ENCODE measurements at regions not wholly inside any gene's neighbourhood (a gene's known extent, or its start where the extent isn't known, plus 50 kb on each side); places are given as distances from the start of the nearest gene placed in this dataset.
"Not testable (repeated sequence)": the region's sequence is repeated elsewhere in the genome, so short reads cannot be mapped to it uniquely, and the experiment has no call there.

GRCh38 chr7:16130111-16131110, 290.9 kb downstream of the CRPPA start:
- no peak for DNase-seq

- DNase-seq: no peak
Measured at GRCh38 chr7:16129431-16130110, 291.8 kb downstream of the CRPPA start.

DNA sequence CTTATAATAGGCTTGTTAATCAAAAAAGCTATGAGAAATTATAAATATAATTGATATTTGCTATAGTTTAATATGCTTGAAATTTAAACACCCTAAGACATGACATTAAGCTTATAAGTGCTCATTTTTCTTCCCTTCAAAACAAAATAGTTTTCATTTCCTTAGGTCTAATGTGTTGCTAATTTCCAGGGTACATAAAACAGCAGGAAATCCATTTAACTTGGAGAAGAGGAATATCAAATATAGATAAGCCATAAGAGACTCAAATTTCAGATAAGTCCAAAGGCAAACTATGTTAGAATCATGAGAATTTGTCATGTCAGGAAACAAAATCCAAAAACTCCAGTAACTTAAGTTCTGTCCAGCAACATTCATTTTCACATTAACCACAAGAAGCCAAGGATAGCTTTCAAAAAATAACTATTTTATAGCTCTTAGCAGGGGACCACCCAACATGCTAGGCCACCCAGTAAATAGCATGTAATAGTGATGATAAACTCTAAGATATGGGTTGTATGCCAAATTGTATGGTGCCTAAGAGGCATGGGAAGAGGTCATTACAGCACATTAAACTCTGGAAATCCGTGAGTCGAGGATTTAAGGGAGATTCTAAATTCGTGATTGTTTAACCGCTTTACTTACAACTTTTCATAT, 298.1 kb downstream of the CRPPA start:
- DNase-seq: no peak

- DNase-seq: no peak
Measured at GRCh38 chr7:16121876-16122390, 299.4 kb downstream of the CRPPA start.

DNA sequence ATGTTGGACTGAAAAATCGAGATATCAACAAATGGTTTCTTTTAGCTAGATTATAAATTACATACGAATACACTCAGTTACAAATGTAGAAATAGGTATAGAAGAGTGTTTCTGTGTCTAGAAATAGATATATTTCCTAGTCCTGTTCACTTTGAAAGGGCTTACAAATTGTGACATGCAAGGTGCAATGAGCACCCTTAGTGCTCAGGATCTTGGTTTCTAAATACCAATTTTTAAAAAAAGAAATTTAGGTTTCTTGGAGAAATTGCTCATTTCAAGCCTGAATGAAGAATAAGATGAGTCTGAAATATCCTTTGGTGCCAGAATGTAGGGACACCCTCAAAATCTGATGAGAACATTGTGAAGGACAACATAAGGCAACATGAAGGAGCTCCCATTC, 306.0 kb downstream of the CRPPA start:
- DNase-seq: no peak

GRCh38 chr7:16114633-16115032, 306.7 kb downstream of the CRPPA start:
- DNase-seq: no peak

GRCh38 chr7:16114071-16114470, 307.3 kb downstream of the CRPPA start:
- DNase-seq: no peak

DNA sequence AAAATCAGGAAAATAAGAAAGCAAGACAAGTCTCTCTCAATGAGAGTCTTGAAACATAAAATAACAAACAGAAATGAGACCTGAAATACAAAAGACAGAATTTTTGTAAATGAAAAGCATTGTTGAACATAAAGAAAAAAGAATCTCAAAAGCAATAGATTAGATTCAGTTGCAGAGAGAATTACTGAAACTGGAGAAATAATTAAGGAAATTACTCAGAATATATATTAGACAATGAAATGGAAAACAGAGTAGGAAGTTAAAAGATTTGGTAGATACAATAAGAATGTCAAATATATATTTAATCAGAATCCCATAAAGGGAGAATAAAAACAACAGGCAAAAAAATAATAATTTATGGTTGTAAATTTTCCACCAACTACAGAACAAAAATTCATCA, 308.3 kb downstream of the CRPPA start:
- no peak for DNase-seq

DNA sequence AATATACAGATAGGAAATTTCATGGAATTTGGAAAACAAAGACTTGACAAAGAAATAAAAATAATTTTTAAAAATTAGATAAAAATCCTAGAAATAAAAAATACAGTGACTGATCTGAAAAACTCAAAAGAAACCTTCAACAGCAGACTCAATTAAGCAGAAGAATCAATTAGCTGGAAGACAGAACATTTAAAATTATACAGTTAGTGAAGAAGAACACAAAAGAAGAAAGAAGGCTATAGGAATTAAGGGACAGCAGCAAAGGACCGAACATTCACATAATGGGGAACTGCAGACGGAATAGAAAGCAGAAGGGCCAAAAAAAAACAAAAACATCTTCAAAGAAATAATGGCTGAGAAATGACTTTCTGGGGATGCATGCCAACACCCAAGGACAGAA, 314.5 kb downstream of the CRPPA start:
- DNase-seq: no peak

DNA sequence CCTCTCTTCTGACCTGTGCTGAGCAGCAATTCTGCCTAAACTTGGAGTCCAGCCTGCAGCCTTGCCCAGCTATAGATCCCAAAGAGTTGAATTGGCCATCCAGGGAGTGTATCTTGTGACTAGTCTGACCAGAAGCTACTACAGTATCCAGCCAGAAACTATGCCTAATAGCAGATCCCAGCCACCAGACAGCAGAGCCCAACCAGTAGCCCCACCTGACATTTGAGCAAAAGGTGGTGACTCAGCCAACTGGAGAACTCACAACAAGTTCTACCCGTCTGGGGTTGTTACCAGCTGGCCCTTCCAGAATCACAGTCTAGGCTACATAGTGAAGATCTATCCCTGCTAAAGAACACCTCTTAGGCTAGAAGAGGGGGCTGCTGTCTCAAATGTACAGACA, 315.0 kb downstream of the CRPPA start:
- DNase-seq: no peak

GRCh38 chr7:16099302-16099849, 322.0 kb downstream of the CRPPA start:
- DNase-seq: no peak

DNA sequence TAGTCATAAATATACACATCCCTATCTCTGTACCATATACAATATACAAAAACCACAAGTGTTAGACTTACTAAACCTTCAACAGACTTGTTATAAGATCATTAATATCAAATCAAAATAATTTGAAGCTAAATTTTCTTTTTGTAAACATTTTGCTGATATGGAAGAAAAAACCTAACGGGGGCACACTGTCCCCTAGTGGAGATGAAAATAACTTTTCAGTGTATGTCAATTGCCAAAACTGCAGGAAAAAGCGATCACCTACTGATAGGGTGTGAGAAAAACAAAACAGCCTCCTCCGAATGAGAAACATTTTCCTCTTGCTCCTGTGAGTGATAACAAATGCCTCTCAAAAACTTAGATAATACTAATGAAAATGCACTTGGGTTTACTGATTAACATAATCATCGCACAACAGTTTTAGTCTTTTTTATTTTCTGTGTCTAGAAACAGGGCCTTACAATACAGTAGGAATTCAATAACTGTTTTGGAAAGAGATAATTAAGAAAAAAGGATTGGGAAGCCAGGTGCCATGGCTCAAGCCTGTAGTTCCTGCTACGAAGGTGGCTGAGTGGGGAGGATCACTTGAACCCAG, 322.7 kb downstream of the CRPPA start:
- DNase-seq: no peak

DNA sequence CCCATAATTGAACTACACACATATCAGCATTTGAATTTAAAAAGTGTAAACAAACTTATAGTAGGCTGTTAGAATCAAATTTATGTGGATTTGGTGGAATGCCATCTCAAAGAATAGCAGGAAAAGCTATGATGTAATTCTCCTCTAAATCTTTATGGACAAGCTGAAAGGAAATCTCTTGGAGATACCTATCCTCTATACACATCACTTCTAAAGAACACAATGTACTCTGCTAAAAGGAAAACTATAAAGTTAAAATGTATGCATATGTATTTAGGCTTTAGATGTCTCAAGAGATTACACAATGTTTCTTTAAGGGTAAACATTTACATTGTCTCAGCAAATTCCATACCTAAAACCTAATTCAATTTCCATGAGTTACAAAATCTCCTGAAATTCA, 323.3 kb downstream of the CRPPA start:
- DNase-seq: no peak

GRCh38 chr7:16095171-16095950, 326.0 kb downstream of the CRPPA start:
- no peak for DNase-seq

DNA sequence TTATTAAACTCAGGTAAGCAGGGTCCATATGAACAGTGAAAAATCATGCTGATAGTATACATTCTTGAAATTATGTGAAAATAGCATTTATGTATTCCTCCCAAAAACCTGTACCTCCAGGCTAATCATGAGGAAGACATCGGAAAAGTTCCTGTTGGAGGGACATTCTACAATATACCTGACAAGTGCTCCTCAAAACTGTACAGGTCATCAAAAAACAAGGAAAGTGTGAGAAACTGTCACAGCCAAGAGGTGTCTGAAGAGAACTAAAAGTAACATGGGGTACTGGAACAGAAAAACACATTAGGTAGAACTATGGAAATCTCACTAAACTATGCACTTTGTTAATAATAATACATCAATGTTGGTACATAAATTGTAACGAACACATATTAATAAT, 326.7 kb downstream of the CRPPA start:
- no peak for DNase-seq

GRCh38 chr7:16092711-16093110, 328.6 kb downstream of the CRPPA start:
- DNase-seq: no peak

DNA sequence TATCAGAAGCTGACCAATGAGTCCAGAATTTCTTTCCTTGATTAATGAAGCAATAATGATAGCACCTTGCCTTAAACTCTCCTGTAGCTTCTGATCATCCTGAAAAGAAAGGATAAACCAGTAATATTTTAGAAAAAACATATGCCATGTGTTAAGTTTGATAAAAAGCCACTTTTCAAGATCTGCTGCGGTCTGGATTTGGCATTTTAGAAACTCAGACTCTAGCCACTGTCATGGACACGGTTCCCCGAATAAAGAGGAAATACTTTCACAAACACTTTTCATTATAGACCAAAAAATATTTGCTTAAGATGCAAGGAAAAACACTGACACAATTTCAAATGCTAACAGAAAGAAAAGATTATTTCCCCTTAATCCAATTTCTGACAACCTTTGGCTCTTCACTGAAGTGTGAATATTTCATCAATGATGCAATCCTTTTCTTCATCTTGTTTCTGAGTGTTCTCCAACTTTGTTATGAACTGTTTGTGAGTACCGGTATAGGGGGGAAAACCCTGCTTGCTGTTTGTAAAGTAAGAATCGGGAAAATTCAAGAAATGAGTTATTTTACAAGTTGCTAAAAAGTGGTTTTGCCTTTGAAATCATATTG, 329.5 kb downstream of the CRPPA start:
- no peak for DNase-seq

- no peak for DNase-seq
Measured at GRCh38 chr7:16089801-16090200, 331.5 kb downstream of the CRPPA start.

GRCh38 chr7:16089191-16089590, 332.1 kb downstream of the CRPPA start:
- no peak for DNase-seq

GRCh38 chr7:16086743-16087142, 334.6 kb downstream of the CRPPA start:
- DNase-seq: no peak

- not testable (repeated sequence) for DNase-seq
Measured at GRCh38 chr7:16085780-16086179, 335.6 kb downstream of the CRPPA start.
